ENCODE measurements at regions not wholly inside any gene's neighbourhood (a gene's known extent, or its start where the extent isn't known, plus 50 kb on each side); places are given as distances from the start of the nearest gene placed in this dataset.

DNA sequence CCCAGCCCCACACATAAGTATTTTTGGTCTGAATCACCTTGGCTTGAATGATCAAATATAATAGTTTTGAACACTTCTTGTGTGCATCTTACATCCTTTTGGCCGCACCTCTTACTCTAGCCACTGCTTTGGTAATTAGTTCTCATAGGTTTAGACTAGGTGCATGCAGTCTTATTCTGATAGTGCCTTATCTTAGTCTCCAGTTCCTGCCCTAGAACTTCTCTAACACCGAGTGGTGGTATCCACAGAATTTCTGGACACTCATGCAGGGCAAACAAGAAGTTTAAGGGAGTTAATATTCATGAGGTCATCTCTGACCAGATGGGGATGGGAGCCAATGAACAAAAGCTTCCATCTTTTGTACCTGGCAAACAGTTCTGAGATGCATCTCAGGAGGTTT lies 77.5 kb upstream of the AKIRIN2 start:
- no peaks in the 10 kb centered on the region for H3K9me3 ChIP-seq
- no peak overlapping the region for H3K27ac ChIP-seq
- H3K4me1 ChIP-seq (ENCODE audit: control insufficient read depth in 1 of 2, insufficient read depth in 1 of 2, low read depth in 1 of 2, low read length in 1 of 2) = no peaks in the 10 kb centered on the region
- no peak for TF ChIP-seq CTCF (IDR thresholded peaks at IDR 0.05)
- H3K36me3 ChIP-seq = no peaks in the 10 kb centered on the region
- H3K27me3 ChIP-seq = no peaks in the 10 kb centered on the region
- no peak overlapping the region for H3K4me3 ChIP-seq (ENCODE audit: low read depth in 1 of 2, low read length in 1 of 2)

- Histone ChIP-seq H3K9me3 (no peaks in the 10 kb centered on the region), H3K4me1 (ENCODE audit: control insufficient read depth in 1 of 2, insufficient read depth in 1 of 2, low read depth in 1 of 2, low read length in 1 of 2) (peaks cover 4% of the 10 kb centered on the region in 2 experiments), H3K27ac (no peak overlapping the region), H3K4me3 (ENCODE audit: low read depth in 1 of 2, low read length in 1 of 2) (no peak overlapping the region), H3K36me3 (no peaks in the 10 kb centered on the region), H3K27me3 (no peaks in the 10 kb centered on the region)
- TF ChIP-seq CTCF (IDR thresholded peaks at IDR 0.05) = no peak
These were observed 70.8 kb upstream of the AKIRIN2 start for GRCh38 chr6:87772597-87773530.

DNA sequence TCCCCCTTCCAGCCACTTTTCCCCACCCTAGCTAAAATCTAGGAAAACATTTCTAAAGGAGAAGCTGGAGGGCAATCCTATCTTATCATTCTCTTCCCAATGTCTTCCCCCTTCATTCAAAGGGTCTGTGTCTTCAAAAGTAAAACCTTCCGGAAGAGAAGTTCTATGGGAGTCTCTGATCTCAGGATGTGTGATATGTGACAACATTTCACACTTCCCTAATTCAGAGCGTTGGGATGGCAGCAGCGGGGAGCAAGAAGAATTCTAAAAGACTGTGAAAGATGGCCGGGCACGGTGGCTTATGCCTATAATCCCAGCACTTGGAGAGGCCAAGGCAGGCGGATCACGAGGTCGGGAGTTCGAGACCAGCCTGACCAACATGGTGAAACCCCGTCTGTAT lies 65.4 kb upstream of the AKIRIN2 start:
- peak overlapping the region in 1 of 2 experiments; percentile 15 for H3K4me3 ChIP-seq (ENCODE audit: low read depth in 1 of 2, low read length in 1 of 2)
- no peak for TF ChIP-seq CTCF (IDR thresholded peaks at IDR 0.05)
- no peaks in the 10 kb centered on the region for H3K36me3 ChIP-seq
- peaks cover 9 to 12% of the 10 kb centered on the region in 2 experiments for H3K4me1 ChIP-seq (ENCODE audit: control insufficient read depth in 1 of 2, insufficient read depth in 1 of 2, low read depth in 1 of 2, low read length in 1 of 2)
- H3K27me3 ChIP-seq = no peaks in the 10 kb centered on the region
- peak overlapping the region; percentile 68 for H3K27ac ChIP-seq
- no peaks in the 10 kb centered on the region for H3K9me3 ChIP-seq

GRCh38 chr6:87766211-87766610 lies 64.2 kb upstream of the AKIRIN2 start:
- H3K9me3 ChIP-seq = no peaks in the 10 kb centered on the region
- TF ChIP-seq CTCF (IDR thresholded peaks at IDR 0.05) = no peak
- no peaks in the 10 kb centered on the region for H3K27me3 ChIP-seq
- no peaks in the 10 kb centered on the region for H3K36me3 ChIP-seq
- H3K27ac ChIP-seq = no peak overlapping the region
- peaks cover 9 to 12% of the 10 kb centered on the region in 2 experiments for H3K4me1 ChIP-seq (ENCODE audit: control insufficient read depth in 1 of 2, insufficient read depth in 1 of 2, low read depth in 1 of 2, low read length in 1 of 2)
- no peak overlapping the region for H3K4me3 ChIP-seq (ENCODE audit: low read depth in 1 of 2, low read length in 1 of 2)

DNA sequence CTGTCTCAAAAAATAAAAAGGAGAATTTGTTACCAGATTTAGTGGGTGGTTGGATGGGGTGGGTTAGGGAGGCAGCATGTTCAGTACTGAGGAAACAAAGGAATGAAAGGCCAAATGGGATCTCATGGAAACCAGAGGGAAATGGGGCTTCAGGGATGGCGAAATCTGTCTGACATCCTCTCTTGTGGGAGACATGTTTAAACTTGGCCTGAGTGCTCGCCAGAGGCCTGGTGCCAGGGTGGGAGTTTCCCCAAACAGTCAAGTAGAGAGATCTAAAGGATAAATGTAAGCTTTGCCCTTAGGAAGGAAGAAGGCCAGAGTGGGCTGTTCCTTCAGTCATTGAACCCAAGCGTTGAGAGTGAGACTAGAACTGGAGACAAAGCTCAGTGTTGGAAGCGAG lies 61.9 kb upstream of the AKIRIN2 start:
- Histone ChIP-seq H3K4me3 (ENCODE audit: low read depth in 1 of 2, low read length in 1 of 2) (no peak overlapping the region), H3K4me1 (ENCODE audit: control insufficient read depth in 1 of 2, insufficient read depth in 1 of 2, low read depth in 1 of 2, low read length in 1 of 2) (peaks cover 15 to 18% of the 10 kb centered on the region in 2 experiments), H3K27me3 (no peaks in the 10 kb centered on the region), H3K36me3 (no peaks in the 10 kb centered on the region), H3K9me3 (no peaks in the 10 kb centered on the region), H3K27ac (no peak overlapping the region)
- no peak for TF ChIP-seq CTCF (IDR thresholded peaks at IDR 0.05)
